ENCODE measurements at regions not wholly inside any gene's neighbourhood (a gene's known extent, or its start where the extent isn't known, plus 50 kb on each side); places are given as distances from the start of the nearest gene placed in this dataset.

- no peak for TF ChIP-seq CTCF (IDR thresholded peaks at IDR 0.05; ENCODE audit: borderline replicate concordance, extremely low read depth, insufficient read depth)
- intact Hi-C loops (cut with DNase I): loop anchor here (10.0 kb wide), 1 partner anchor 774 kb away; no protein-coding TSS in a partner anchor
- Histone ChIP-seq H3K36me3 (ENCODE audit: control insufficient read depth in 2 of 3, insufficient read depth in 3 of 3, low read length in 3 of 3) (no peaks in the 10 kb centered on the region), H3K27ac (ENCODE audit: low read depth in 2 of 2, low read length in 2 of 2) (no peak overlapping the region), H3K9me3 (ENCODE audit: control insufficient read depth in 2 of 3, insufficient read depth in 1 of 3, low read length in 3 of 3) (no peaks in the 10 kb centered on the region), H3K9ac (ENCODE audit: low read length in 3 of 3) (no peak overlapping the region), H3K4me3 (ENCODE audit: low read length in 3 of 3) (no peak overlapping the region), H3K27me3 (ENCODE audit: control insufficient read depth, insufficient read depth, low read length) (no peaks in the 10 kb centered on the region), H3K4me1 (ENCODE audit: control insufficient read depth in 2 of 3, insufficient read depth in 2 of 3, low read depth in 1 of 3, low read length in 3 of 3) (no peaks in the 10 kb centered on the region)
- DNase-seq (no peak), FAIRE-seq (no peak)
Observed at GRCh38 chr5:108670591-108671289, 77.0 kb upstream of the FER start.

DNA sequence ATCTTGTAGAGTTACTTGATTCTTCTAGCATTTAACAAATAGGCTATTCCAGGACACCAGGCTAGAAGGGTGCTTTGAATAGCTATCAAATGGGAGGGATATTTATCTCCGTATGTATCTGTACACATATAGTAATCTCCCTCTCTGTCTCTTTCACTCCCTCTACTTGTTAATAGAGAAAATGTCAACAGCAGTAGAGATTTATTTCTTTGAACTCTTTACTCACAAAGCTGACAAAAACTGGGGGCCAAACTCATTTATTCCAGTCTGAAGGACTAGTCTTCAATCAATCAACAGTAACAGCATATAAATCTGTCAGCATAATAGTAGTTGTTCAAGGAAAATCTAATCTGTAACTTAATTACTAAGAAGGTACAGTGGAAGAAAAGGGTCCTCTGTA, 78.2 kb upstream of the FER start:
- FAIRE-seq (no peak), DNase-seq (no peak)
- Histone ChIP-seq H3K4me1 (ENCODE audit: control insufficient read depth in 2 of 3, insufficient read depth in 2 of 3, low read depth in 1 of 3, low read length in 3 of 3) (no peaks in the 10 kb centered on the region), H3K4me3 (ENCODE audit: low read length in 3 of 3) (no peak overlapping the region), H3K27ac (ENCODE audit: low read depth in 2 of 2, low read length in 2 of 2) (no peak overlapping the region), H3K9me3 (ENCODE audit: control insufficient read depth in 2 of 3, insufficient read depth in 1 of 3, low read length in 3 of 3) (no peaks in the 10 kb centered on the region), H3K36me3 (ENCODE audit: control insufficient read depth in 2 of 3, insufficient read depth in 3 of 3, low read length in 3 of 3) (no peaks in the 10 kb centered on the region), H3K27me3 (ENCODE audit: control insufficient read depth, insufficient read depth, low read length) (no peaks in the 10 kb centered on the region), H3K9ac (ENCODE audit: low read length in 3 of 3) (no peak overlapping the region)
- TF ChIP-seq CTCF (IDR thresholded peaks at IDR 0.05; ENCODE audit: borderline replicate concordance, extremely low read depth, insufficient read depth): no peak
- intact Hi-C loops (cut with DNase I): no loop called here

DNA sequence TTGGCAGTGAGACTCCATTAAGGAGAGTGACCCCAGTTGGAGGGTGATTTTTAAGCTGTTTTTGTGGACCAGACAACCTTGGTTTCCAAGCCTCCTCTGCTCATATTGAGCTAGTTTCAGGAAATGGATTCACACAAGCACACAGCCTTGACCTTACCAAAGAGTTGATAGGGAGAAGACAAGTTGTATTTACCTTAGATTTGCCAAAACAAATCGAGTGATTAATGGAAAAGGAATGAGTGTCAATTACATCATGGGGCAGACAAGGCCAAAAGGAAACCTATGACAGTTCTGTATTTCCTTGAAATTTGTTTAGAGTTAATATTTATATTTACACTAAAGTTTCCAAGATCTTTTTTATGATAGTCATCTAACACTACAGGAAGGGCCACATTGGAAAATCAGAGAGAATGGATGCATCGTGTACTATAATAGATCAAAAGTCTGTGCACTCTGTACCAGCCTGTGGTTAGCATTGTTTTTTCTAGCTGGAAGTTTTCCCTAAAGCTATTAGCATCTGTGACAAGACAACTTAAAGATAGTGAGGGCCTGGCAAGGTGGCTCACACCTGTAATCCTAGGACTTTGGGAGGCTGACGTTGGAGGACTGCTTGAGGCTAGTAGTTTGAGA, 86.0 kb upstream of the FER start:
- TF ChIP-seq CTCF (IDR thresholded peaks at IDR 0.05; ENCODE audit: borderline replicate concordance, extremely low read depth, insufficient read depth): no peak
- H3K4me3 ChIP-seq (ENCODE audit: low read length in 3 of 3): no peak overlapping the region
- H3K27me3 ChIP-seq (ENCODE audit: control insufficient read depth, insufficient read depth, low read length): no peaks in the 10 kb centered on the region
- no peak overlapping the region for H3K27ac ChIP-seq (ENCODE audit: low read depth in 2 of 2, low read length in 2 of 2)
- no peak overlapping the region for H3K9ac ChIP-seq (ENCODE audit: low read length in 3 of 3)
- DNase-seq: no peak
- intact Hi-C loops (cut with DNase I): no loop called here
- no peaks in the 10 kb centered on the region for H3K36me3 ChIP-seq (ENCODE audit: control insufficient read depth in 2 of 3, insufficient read depth in 3 of 3, low read length in 3 of 3)
- no peaks in the 10 kb centered on the region for H3K4me1 ChIP-seq (ENCODE audit: control insufficient read depth in 2 of 3, insufficient read depth in 2 of 3, low read depth in 1 of 3, low read length in 3 of 3)
- no peaks in the 10 kb centered on the region for H3K9me3 ChIP-seq (ENCODE audit: control insufficient read depth in 2 of 3, insufficient read depth in 1 of 3, low read length in 3 of 3)
- no peak for FAIRE-seq

Measured in kidney (tissue), 13 donors.